ENCODE measurements at regions not wholly inside any gene's neighbourhood (a gene's known extent, or its start where the extent isn't known, plus 50 kb on each side); places are given as distances from the start of the nearest gene placed in this dataset.

GRCh38 chr15:31433091-31433490, 106.5 kb downstream of the KLF13 start:
- in situ Hi-C loops (cut with MboI; ENCODE audit: low sequenced_read_pairs), result loop anchor here (25.0 kb wide), 1 partner anchor 221 kb away; no protein-coding TSS in a partner anchor

- in situ Hi-C loops (cut with MboI; ENCODE audit: low sequenced_read_pairs), result loop anchor here (25.0 kb wide), 1 partner anchor 221 kb away; no protein-coding TSS in a partner anchor
These were observed 106.9 kb downstream of the KLF13 start for GRCh38 chr15:31433574-31433973.

- in situ Hi-C loops (cut with MboI; ENCODE audit: low sequenced_read_pairs), result loop anchor here (25.0 kb wide), 1 partner anchor 222 kb away; no protein-coding TSS in a partner anchor
These were observed 107.6 kb downstream of the KLF13 start for GRCh38 chr15:31434275-31434587.

GRCh38 chr15:31434588-31435260, 108.1 kb downstream of the KLF13 start:
- in situ Hi-C loops (cut with MboI; ENCODE audit: low sequenced_read_pairs), result loop anchor here (25.0 kb wide), 1 partner anchor 222 kb away; no protein-coding TSS in a partner anchor

GRCh38 chr15:31435261-31435911, 108.8 kb downstream of the KLF13 start:
- in situ Hi-C loops (cut with MboI; ENCODE audit: low sequenced_read_pairs), result loop anchor here (25.0 kb wide), 1 partner anchor 223 kb away; no protein-coding TSS in a partner anchor

GRCh38 chr15:31435912-31436628, 109.4 kb downstream of the KLF13 start:
- in situ Hi-C loops (cut with MboI; ENCODE audit: low sequenced_read_pairs), result loop anchor here (25.0 kb wide), 1 partner anchor 224 kb away; no protein-coding TSS in a partner anchor

GRCh38 chr15:31437686-31438085, 111.1 kb downstream of the KLF13 start:
- in situ Hi-C loops (cut with MboI; ENCODE audit: low sequenced_read_pairs), result loop anchor here (25.0 kb wide), 1 partner anchor 225 kb away; no protein-coding TSS in a partner anchor

GRCh38 chr15:31438601-31439265, 112.1 kb downstream of the KLF13 start:
- in situ Hi-C loops (cut with MboI; ENCODE audit: low sequenced_read_pairs), result loop anchor here (25.0 kb wide), 1 partner anchor 226 kb away; no protein-coding TSS in a partner anchor

- in situ Hi-C loops (cut with MboI; ENCODE audit: low sequenced_read_pairs), result loop anchor here (25.0 kb wide), 1 partner anchor 227 kb away; no protein-coding TSS in a partner anchor
These were observed 112.7 kb downstream of the KLF13 start for GRCh38 chr15:31439328-31439727.

GRCh38 chr15:31440216-31440615, 113.6 kb downstream of the KLF13 start:
- in situ Hi-C loops (cut with MboI; ENCODE audit: low sequenced_read_pairs), result loop anchor here (25.0 kb wide), 1 partner anchor 228 kb away; no protein-coding TSS in a partner anchor

GRCh38 chr15:31440754-31441311, 114.2 kb downstream of the KLF13 start:
- in situ Hi-C loops (cut with MboI; ENCODE audit: low sequenced_read_pairs), result loop anchor here (25.0 kb wide), 1 partner anchor 229 kb away; no protein-coding TSS in a partner anchor

- in situ Hi-C loops (cut with MboI; ENCODE audit: low sequenced_read_pairs), result loop anchor here (25.0 kb wide), 1 partner anchor 230 kb away; no protein-coding TSS in a partner anchor
These were observed 115.6 kb downstream of the KLF13 start for GRCh38 chr15:31442226-31442625.

GRCh38 chr15:31442699-31443111, 116.1 kb downstream of the KLF13 start:
- in situ Hi-C loops (cut with MboI; ENCODE audit: low sequenced_read_pairs), result loop anchor here (25.0 kb wide), 1 partner anchor 230 kb away; no protein-coding TSS in a partner anchor

- in situ Hi-C loops (cut with MboI; ENCODE audit: low sequenced_read_pairs), result loop anchor here (25.0 kb wide), 1 partner anchor 233 kb away; no protein-coding TSS in a partner anchor
These were observed 118.2 kb downstream of the KLF13 start for GRCh38 chr15:31444844-31445243.

- in situ Hi-C loops (cut with MboI; ENCODE audit: low sequenced_read_pairs), result loop anchor here (25.0 kb wide), 1 partner anchor 234 kb away; no protein-coding TSS in a partner anchor
These were observed 119.9 kb downstream of the KLF13 start for GRCh38 chr15:31446546-31446945.

- in situ Hi-C loops (cut with MboI; ENCODE audit: low sequenced_read_pairs), result loop anchor here (25.0 kb wide), 1 partner anchor 236 kb away; no protein-coding TSS in a partner anchor
These were observed 121.4 kb downstream of the KLF13 start for GRCh38 chr15:31447931-31448634.

- in situ Hi-C loops (cut with MboI; ENCODE audit: low sequenced_read_pairs), result loop anchor here (25.0 kb wide), 1 partner anchor 236 kb away; no protein-coding TSS in a partner anchor
These were observed 122.0 kb downstream of the KLF13 start for GRCh38 chr15:31448635-31448979.

GRCh38 chr15:31452595-31453557, 126.2 kb downstream of the KLF13 start:
- in situ Hi-C loops (cut with MboI; ENCODE audit: low sequenced_read_pairs), result no loop called here
